ENCODE measurements at regions not wholly inside any gene's neighbourhood (a gene's known extent, or its start where the extent isn't known, plus 50 kb on each side); places are given as distances from the start of the nearest gene placed in this dataset.

DNA sequence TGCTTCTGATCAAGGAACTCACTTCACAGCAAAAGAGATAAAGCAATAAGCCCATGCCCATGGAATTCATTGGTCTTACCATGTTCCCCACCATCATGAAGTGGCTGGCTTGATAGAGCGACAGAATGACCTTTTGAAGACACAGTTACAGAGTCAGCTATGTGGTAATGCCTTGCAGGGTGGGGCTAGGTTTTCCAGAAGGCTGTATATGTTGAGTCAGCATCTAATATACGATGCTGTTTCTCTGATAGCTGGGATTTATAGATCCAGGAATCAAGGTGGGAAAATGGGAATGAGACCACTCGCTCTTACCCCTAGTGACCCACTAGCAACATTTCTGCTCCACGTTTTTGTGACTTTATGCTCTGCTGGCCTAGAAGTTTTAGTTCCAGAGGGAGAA lies 220.7 kb upstream of the RSPO3 start:
- intact Hi-C loops (cut with DNase I; ENCODE audit: low total_unique reads), result no loop called here
- no peaks in the 10 kb centered on the region for H3K4me1 ChIP-seq
- no peak overlapping the region for H3K27ac ChIP-seq
- no peaks in the 10 kb centered on the region for H3K27me3 ChIP-seq
- TF ChIP-seq POLR2AphosphoS5 (IDR thresholded peaks at IDR 0.05), result no peak
- TF ChIP-seq POLR2A (IDR thresholded peaks at IDR 0.05), result no peak
- TF ChIP-seq, protein P1, sequence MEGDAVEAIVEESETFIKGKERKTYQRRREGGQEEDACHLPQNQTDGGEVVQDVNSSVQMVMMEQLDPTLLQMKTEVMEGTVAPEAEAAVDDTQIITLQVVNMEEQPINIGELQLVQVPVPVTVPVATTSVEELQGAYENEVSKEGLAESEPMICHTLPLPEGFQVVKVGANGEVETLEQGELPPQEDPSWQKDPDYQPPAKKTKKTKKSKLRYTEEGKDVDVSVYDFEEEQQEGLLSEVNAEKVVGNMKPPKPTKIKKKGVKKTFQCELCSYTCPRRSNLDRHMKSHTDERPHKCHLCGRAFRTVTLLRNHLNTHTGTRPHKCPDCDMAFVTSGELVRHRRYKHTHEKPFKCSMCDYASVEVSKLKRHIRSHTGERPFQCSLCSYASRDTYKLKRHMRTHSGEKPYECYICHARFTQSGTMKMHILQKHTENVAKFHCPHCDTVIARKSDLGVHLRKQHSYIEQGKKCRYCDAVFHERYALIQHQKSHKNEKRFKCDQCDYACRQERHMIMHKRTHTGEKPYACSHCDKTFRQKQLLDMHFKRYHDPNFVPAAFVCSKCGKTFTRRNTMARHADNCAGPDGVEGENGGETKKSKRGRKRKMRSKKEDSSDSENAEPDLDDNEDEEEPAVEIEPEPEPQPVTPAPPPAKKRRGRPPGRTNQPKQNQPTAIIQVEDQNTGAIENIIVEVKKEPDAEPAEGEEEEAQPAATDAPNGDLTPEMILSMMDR (IDR thresholded peaks at IDR 0.05), result no peak
- no peak for DNase-seq (ENCODE audit: low spot score in 2 of 2)
- H3K9me3 ChIP-seq, result no peaks in the 10 kb centered on the region
- H3K36me3 ChIP-seq, result no peaks in the 10 kb centered on the region
- no peak overlapping the region for H3K4me3 ChIP-seq

DNA sequence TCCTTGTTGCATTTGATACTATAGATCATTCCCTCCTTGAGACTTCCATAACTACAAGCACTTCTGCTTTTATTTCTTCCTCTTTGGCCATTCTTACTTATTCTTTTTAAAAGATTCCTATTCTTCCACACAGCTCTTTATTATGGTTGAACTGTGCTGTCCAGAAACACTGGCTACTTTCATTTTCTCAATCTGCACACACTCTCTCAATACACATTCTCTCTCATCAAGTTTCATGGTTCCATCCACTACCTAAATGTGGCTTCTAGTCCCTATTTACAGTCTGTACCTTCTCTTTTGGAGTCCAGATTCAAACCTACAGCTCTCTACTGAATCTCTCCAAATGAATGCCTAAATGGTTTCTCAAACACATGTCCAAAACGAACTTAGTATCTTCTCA lies 214.3 kb upstream of the RSPO3 start:
- H3K36me3 ChIP-seq, result no peaks in the 10 kb centered on the region
- H3K27me3 ChIP-seq, result no peaks in the 10 kb centered on the region
- H3K4me1 ChIP-seq, result no peaks in the 10 kb centered on the region
- H3K9me3 ChIP-seq, result no peaks in the 10 kb centered on the region
- H3K27ac ChIP-seq, result no peak overlapping the region
- TF ChIP-seq POLR2AphosphoS5 (IDR thresholded peaks at IDR 0.05) (no peak), POLR2A (IDR thresholded peaks at IDR 0.05) (no peak)
- TF ChIP-seq, protein P1 (IDR thresholded peaks at IDR 0.05), result no peak
- intact Hi-C loops (cut with DNase I; ENCODE audit: low total_unique reads), result no loop called here
- no peak overlapping the region for H3K4me3 ChIP-seq
- no peak for DNase-seq (ENCODE audit: low spot score in 2 of 2)

DNA sequence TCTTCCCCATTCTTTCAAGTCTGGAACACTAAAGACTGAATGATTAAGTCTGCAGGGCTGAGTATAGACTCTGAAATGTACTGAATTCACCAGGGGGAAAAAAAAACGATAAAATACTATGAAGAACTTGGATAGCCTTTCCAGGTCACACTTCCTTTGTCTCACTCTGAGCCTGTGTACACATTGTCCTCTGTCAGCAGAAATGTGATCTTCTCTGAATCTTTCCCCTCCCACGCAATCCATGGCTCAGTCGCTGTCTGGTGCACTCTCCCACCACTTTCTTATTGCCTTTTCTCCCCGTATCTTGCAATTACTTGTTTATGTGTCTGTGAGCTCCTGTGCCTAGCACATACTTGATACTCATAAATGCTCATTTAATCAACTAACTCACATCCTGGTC lies 212.6 kb upstream of the RSPO3 start:
- H3K36me3 ChIP-seq, result no peaks in the 10 kb centered on the region
- H3K27me3 ChIP-seq, result no peaks in the 10 kb centered on the region
- H3K4me3 ChIP-seq, result no peak overlapping the region
- no peak for DNase-seq (ENCODE audit: low spot score in 2 of 2)
- H3K9me3 ChIP-seq, result no peaks in the 10 kb centered on the region
- TF ChIP-seq POLR2A (IDR thresholded peaks at IDR 0.05), result no peak
- TF ChIP-seq POLR2AphosphoS5 (IDR thresholded peaks at IDR 0.05), result no peak
- TF ChIP-seq, protein P1 (IDR thresholded peaks at IDR 0.05), result no peak
- no peaks in the 10 kb centered on the region for H3K4me1 ChIP-seq
- intact Hi-C loops (cut with DNase I; ENCODE audit: low total_unique reads), result no loop called here
- peak overlapping the region; percentile 12 to 21 for H3K27ac ChIP-seq

DNA sequence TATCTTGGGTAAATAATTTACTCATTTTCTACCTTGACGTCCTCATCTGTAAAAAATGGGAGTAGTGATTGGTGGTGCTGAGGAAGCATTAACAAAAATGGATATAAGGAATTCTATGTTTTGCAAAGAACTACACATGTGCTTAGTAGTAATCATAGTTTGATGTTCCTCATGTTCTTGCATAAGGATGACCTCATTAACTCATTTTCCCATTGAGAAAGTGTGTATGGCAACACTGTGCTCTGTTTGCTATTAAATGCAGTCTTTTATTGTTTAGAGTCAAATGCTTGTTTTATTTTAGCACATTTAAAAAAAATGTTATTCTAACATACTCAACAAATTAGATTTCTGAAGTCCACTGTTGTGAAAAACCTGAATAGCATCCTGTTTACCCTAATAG lies 211.2 kb upstream of the RSPO3 start:
- no peaks in the 10 kb centered on the region for H3K9me3 ChIP-seq
- H3K27ac ChIP-seq, result no peak overlapping the region
- no peaks in the 10 kb centered on the region for H3K27me3 ChIP-seq
- no peak for TF ChIP-seq POLR2A (IDR thresholded peaks at IDR 0.05)
- H3K4me3 ChIP-seq, result no peak overlapping the region
- intact Hi-C loops (cut with DNase I; ENCODE audit: low total_unique reads), result no loop called here
- no peaks in the 10 kb centered on the region for H3K4me1 ChIP-seq
- no peak for DNase-seq (ENCODE audit: low spot score in 2 of 2)
- H3K36me3 ChIP-seq, result no peaks in the 10 kb centered on the region

DNA sequence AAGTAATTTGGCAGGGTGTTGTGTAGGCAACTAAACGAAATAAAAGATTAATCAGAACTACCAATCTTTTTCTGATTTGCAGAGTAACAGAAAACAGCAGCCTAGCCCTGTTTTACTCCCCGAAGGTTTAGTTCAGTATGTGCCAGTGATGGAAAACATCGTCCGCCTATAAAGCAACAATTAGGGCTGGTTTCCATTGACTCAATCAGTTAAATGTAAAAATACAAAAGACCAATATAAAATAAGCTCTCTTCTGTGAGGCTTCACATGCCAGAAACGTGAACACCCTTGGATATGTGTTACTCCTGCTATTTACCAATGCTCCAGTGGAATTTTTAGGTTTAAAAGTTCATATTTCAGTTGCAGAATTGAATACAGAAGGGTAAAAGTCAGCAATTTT lies 210.5 kb upstream of the RSPO3 start:
- no peaks in the 10 kb centered on the region for H3K36me3 ChIP-seq
- TF ChIP-seq POLR2AphosphoS5 (IDR thresholded peaks at IDR 0.05) (no peak), POLR2A (IDR thresholded peaks at IDR 0.05) (no peak)
- TF ChIP-seq, protein P1 (IDR thresholded peaks at IDR 0.05), result no peak
- no peaks in the 10 kb centered on the region for H3K9me3 ChIP-seq
- H3K4me3 ChIP-seq, result no peak overlapping the region
- no peaks in the 10 kb centered on the region for H3K4me1 ChIP-seq
- DNase-seq (ENCODE audit: low spot score in 2 of 2), result no peak
- H3K27ac ChIP-seq, result peak overlapping the region in 1 of 2 donors; percentile 4
- H3K27me3 ChIP-seq, result no peaks in the 10 kb centered on the region
- intact Hi-C loops (cut with DNase I; ENCODE audit: low total_unique reads), result no loop called here

DNA sequence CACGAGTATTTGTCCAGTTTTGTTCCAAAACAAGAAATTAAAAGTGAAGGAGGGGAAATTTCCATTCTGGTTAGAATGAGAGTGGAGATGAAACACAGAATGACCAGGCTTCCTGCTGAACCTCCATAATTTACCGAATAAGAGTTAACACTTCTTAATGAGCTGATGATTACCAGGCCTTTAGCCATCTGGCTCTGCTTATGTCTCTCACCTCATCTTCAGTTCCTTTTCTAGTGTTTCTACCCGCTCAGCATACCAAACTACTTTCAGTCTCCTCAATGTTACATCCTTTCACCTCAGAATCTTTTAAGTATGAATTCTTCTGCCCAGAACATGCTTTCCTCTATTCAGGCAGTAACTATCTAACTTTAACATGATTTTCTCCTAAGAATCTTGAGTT lies 209.0 kb upstream of the RSPO3 start:
- intact Hi-C loops (cut with DNase I; ENCODE audit: low total_unique reads), result no loop called here
- Histone ChIP-seq H3K4me3 (no peak overlapping the region), H3K36me3 (no peaks in the 10 kb centered on the region), H3K4me1 (no peaks in the 10 kb centered on the region), H3K27ac (no peak overlapping the region), H3K27me3 (no peaks in the 10 kb centered on the region), H3K9me3 (no peaks in the 10 kb centered on the region)
- DNase-seq (ENCODE audit: low spot score in 2 of 2), result no peak
- TF ChIP-seq, protein P1 (IDR thresholded peaks at IDR 0.05), result no peak
- TF ChIP-seq POLR2AphosphoS5 (IDR thresholded peaks at IDR 0.05) (no peak), POLR2A (IDR thresholded peaks at IDR 0.05) (no peak)
